B cell (primary cell): ENCODE measurements at regions not wholly inside any gene's neighbourhood (a gene's known extent, or its start where the extent isn't known, plus 50 kb on each side); places are given as distances from the start of the nearest gene placed in this dataset.

Source experiments
- ATAC-seq: fragments of 200-7000 bp; cut with Tn5 transposase; one replicate; pipeline ENCODE4 v1.10.0; 2021; ENCODE audit warnings: low read depth, mild to moderate bottlenecking, moderate number of reproducible peaks, moderate library complexity
- CTCF ChIA-PET: fragments of 350-600 bp; sonication (Branson Sonifier 250); formaldehyde crosslinking; loops from one replicate; lab custom pipeline; 2021; ENCODE audit warnings: antibody characterized with exemption, inconsistent platforms; lab: Charles Lee
- POLR2A ChIA-PET: fragments of 350-600 bp; sonication (Branson Sonifier 250); formaldehyde crosslinking; loops from one replicate; lab custom pipeline; 2021; ENCODE audit warnings: antibody characterized with exemption; lab: Charles Lee
- DNase-seq: peaks from one replicate; pipeline ENCODE4 v3.0.0; 2013
- H2AFZ ChIP-seq: 2 replicates; pipeline ENCODE4 v1.6.1; 2012; ENCODE audit warnings: mild to moderate bottlenecking, low read depth, low read length; ENCODE audit not compliant: insufficient read depth, poor library complexity, severe bottlenecking
- H3K27ac ChIP-seq, 2 donors: 1 replicate in 1 of 2; 2 replicates in 1 of 2; pipeline ENCODE4 v1.5.1; 2012 to 2013; ENCODE audit warnings: low read length in 2 of 2, mild to moderate bottlenecking in 2 of 2, moderate library complexity in 1 of 2
- H3K27me3 ChIP-seq, 4 experiments: fragments of 200-600 bp in 1 of 4; sonication (generic) in 1 of 4; replicated peaks in 1 of 4; 1 replicate in 2 of 4; 2 replicates in 2 of 4; pipeline versions ENCODE4 v1.6.1 to v1.7.0; 2013 to 2016; ENCODE audit warnings: low read length in 3 of 4, mild to moderate bottlenecking in 2 of 4, mixed read lengths in 1 of 4, moderate library complexity in 1 of 4; ENCODE audit not compliant: insufficient read depth in 4 of 4, control insufficient read depth in 3 of 4; ENCODE audit errors: control extremely low read depth in 1 of 4
- H3K36me3 ChIP-seq, 2 experiments: replicated peaks in 1 of 2; 1 replicate in 1 of 2; 2 replicates in 1 of 2; pipeline versions ENCODE4 v1.6.1 to v1.7.1; 2013; ENCODE audit warnings: low read length in 1 of 2; ENCODE audit not compliant: insufficient read depth in 2 of 2, control insufficient read depth in 1 of 2; ENCODE audit errors: control extremely low read depth in 1 of 2, extremely low read depth in 1 of 2
- H3K4me1 ChIP-seq, 2 donors: fragments of 200-600 bp in 1 of 2; sonication (generic) in 1 of 2; 1 replicate in 1 of 2; 2 replicates in 1 of 2; pipeline versions ENCODE4 v1.5.1 to v1.6.1; 2013 to 2017; ENCODE audit warnings: low read length in 2 of 2; ENCODE audit not compliant: control insufficient read depth in 2 of 2, insufficient read depth in 2 of 2
- H3K4me2 ChIP-seq: replicated peaks from 2 replicates; pipeline ENCODE3; 2012; ENCODE audit warnings: mild to moderate bottlenecking, low read depth, low read length; ENCODE audit not compliant: poor library complexity, severe bottlenecking
- H3K4me3 ChIP-seq, 5 experiments: fragments of 200-600 bp in 1 of 5; sonication (generic) in 1 of 5; 1 replicate in 3 of 5; 2 replicates in 2 of 5; pipeline versions ENCODE4 v1.5.1 to v1.7.0; 2011 to 2016; ENCODE audit warnings: low read length in 4 of 5, mild to moderate bottlenecking in 4 of 5, low read depth in 2 of 5, control low read depth in 1 of 5, moderate library complexity in 1 of 5; ENCODE audit not compliant: insufficient read depth in 1 of 5; ENCODE audit errors: control extremely low read depth in 1 of 5, extremely low read depth in 1 of 5
- H3K79me2 ChIP-seq: fragments of 200-600 bp; sonication (generic); one replicate; pipeline ENCODE4 v1.6.0; 2016; ENCODE audit warnings: low read length; ENCODE audit not compliant: control insufficient read depth, insufficient read depth
- H3K9ac ChIP-seq: fragments of 200-600 bp; sonication (generic); 2 replicates; pipeline ENCODE4 v1.6.1; 2017; ENCODE audit warnings: mild to moderate bottlenecking, low read length, moderate library complexity
- H3K9me3 ChIP-seq, 3 donors: one replicate each; pipeline versions ENCODE4 v1.6.1 to v1.7.1; 2013; ENCODE audit warnings: low read length in 2 of 3; ENCODE audit not compliant: control insufficient read depth in 2 of 3, insufficient read depth in 1 of 3; ENCODE audit errors: control extremely low read depth in 1 of 3
- H4K20me1 ChIP-seq: 2 replicates; pipeline ENCODE4 v1.6.0; 2012; ENCODE audit warnings: mild to moderate bottlenecking, low read length; ENCODE audit not compliant: insufficient read depth, control insufficient read depth, poor library complexity, severe bottlenecking
- H3K27ac Mint-ChIP-seq: one replicate; pipeline ENCODE4 v1.8.0; 2021; ENCODE audit warnings: mixed read lengths
- H3K27me3 Mint-ChIP-seq: one replicate; pipeline ENCODE4 v1.8.0; 2021; ENCODE audit warnings: mixed read lengths
- H3K4me1 Mint-ChIP-seq: one replicate; pipeline ENCODE4 v1.8.0; 2021; ENCODE audit warnings: mixed read lengths
- H3K4me3 Mint-ChIP-seq: one replicate; pipeline ENCODE4 v1.8.0; 2021; ENCODE audit warnings: mixed read lengths
- H3K9me3 Mint-ChIP-seq: one replicate; pipeline ENCODE4 v1.8.0; 2022; ENCODE audit warnings: mixed read lengths; ENCODE audit not compliant: insufficient read depth
- CTCF ChIP-seq: fragments of 200-600 bp; IDR thresholded peaks from one replicate; pipeline ENCODE4 v1.8.0; 2022; ENCODE audit warnings: antibody characterized with exemption, mild to moderate bottlenecking
- EZH2 ChIP-seq: IDR thresholded peaks from 2 replicates; pipeline ENCODE4 v1.6.1; 2012; ENCODE audit warnings: borderline replicate concordance, low read depth, mild to moderate bottlenecking, moderate library complexity, low read length; ENCODE audit not compliant: insufficient read depth, poor library complexity, severe bottlenecking
- WGBS: methylation state at CpG from one replicate; pipeline ENCODE4 v1.1.5; 2013; ENCODE audit warnings: missing lambda C conversion rate; ENCODE audit not compliant: insufficient coverage; 5-methylcytosine and 5-hydroxymethylcytosine counted together
- intact Hi-C: fragments of 100-400 bp; cut with micrococcal nuclease; formaldehyde crosslinking; loops from one replicate; pipeline ENCODE4 v1.10.0; 2022

DNA sequence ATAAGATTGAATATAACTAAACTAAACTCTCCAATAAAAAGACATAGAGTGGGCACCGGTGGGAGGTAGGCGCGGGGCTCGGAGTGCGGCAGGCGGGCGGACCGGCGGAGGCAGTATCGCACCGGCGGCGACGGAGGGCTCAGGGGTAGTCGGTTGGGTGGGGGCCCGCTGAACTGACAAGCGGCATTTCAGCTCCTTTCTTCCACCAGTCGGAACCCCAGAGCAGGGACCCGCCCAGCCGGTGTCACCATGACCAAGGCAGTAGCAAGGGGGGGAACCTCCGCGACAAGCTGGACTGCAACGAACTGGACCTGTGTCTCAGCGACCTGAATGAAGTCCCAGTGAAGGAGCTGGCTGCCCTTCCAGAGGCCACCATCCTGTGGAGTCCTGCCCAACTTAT lies 156.7 kb downstream of the HINT1 start:
- ChIA-PET CTCF (no interaction called here), POLR2A (no interaction called here)
- H3K27ac Mint-ChIP-seq: no peak overlapping the region
- no peaks in the 10 kb centered on the region for H3K4me1 Mint-ChIP-seq
- intact Hi-C loops: no loop called here
- Histone ChIP-seq H2AFZ (no peak overlapping the region), H3K36me3 (no peaks in the 10 kb centered on the region), H3K27ac (no peak overlapping the region), H4K20me1 (no peaks in the 10 kb centered on the region), H3K4me2 (no peak overlapping the region), H3K4me3 (no peak overlapping the region), H3K27me3 (peaks cover 0 to 4% (median 2%) of the 10 kb centered on the region in 4 experiments), H3K79me2 (no peaks in the 10 kb centered on the region), H3K9ac (no peak overlapping the region), H3K4me1 (no peaks in the 10 kb centered on the region), H3K9me3 (peaks cover 0 to 8% (median 0%) of the 10 kb centered on the region in 3 donors)
- ATAC-seq: no peak
- H3K4me3 Mint-ChIP-seq: no peak overlapping the region
- TF ChIP-seq EZH2 (no peak), CTCF (no peak)
- H3K27me3 Mint-ChIP-seq: peaks cover 13% of the 10 kb centered on the region
- no peak for DNase-seq
- WGBS: 93% methylated on average over 24 of the region's 24 CpGs
- no peaks in the 10 kb centered on the region for H3K9me3 Mint-ChIP-seq

- CTCF ChIA-PET: no interaction called here
Observed at GRCh38 chr5:131005963-131006684, 158.9 kb downstream of the HINT1 start.

More at GRCh38 chr5:131005963-131006684, 158.9 kb downstream of the HINT1 start:
- Histone ChIP-seq H3K4me1 (no peaks in the 10 kb centered on the region), H3K27me3 (peaks cover 0 to 4% (median 2%) of the 10 kb centered on the region in 4 experiments), H3K36me3 (no peaks in the 10 kb centered on the region), H3K4me3 (no peak overlapping the region), H3K9ac (no peak overlapping the region), H3K4me2 (no peak overlapping the region), H2AFZ (no peak overlapping the region), H3K79me2 (no peaks in the 10 kb centered on the region), H3K27ac (no peak overlapping the region), H3K9me3 (peaks cover 0 to 8% (median 0%) of the 10 kb centered on the region in 3 donors), H4K20me1 (no peaks in the 10 kb centered on the region)
- H3K9me3 Mint-ChIP-seq: no peaks in the 10 kb centered on the region
- DNase-seq (no peak), ATAC-seq (no peak)
- POLR2A ChIA-PET: no interaction called here
- TF ChIP-seq CTCF (no peak), EZH2 (no peak)
- WGBS: 67% methylated on average over 3 of the region's 3 CpGs
- intact Hi-C loops: no loop called here
- no peaks in the 10 kb centered on the region for H3K4me1 Mint-ChIP-seq
- no peak overlapping the region for H3K27ac Mint-ChIP-seq
- peaks cover 13% of the 10 kb centered on the region for H3K27me3 Mint-ChIP-seq
- no peak overlapping the region for H3K4me3 Mint-ChIP-seq
